HG03196 (cell line): ENCODE measurements at regions not wholly inside any gene's neighbourhood (a gene's known extent, or its start where the extent isn't known, plus 50 kb on each side); places are given as distances from the start of the nearest gene placed in this dataset.
A peak's percentile ranks its signal among the peaks of the same experiment; 100 is the strongest.

Source experiments
- ATAC-seq: cut with Tn5 transposase; IDR thresholded peaks from one replicate; pipeline ENCODE4 v1.9.1; 2021; ENCODE audit not compliant: unreplicated experiment

- no peak for ATAC-seq
Observed at GRCh38 chr6:139485742-139486475, 111.5 kb upstream of the CITED2 start.

- ATAC-seq = no peak
Observed at GRCh38 chr6:139485185-139485584, 110.7 kb upstream of the CITED2 start.

GRCh38 chr6:139483079-139483478 lies 108.6 kb upstream of the CITED2 start:
- no peak for ATAC-seq

GRCh38 chr6:139482287-139482686 lies 107.8 kb upstream of the CITED2 start:
- no peak for ATAC-seq

- no peak for ATAC-seq
Observed at GRCh38 chr6:139480356-139481165, 106.1 kb upstream of the CITED2 start.

GRCh38 chr6:139479433-139480222 lies 105.2 kb upstream of the CITED2 start:
- no peak for ATAC-seq

GRCh38 chr6:139475646-139476045 lies 101.2 kb upstream of the CITED2 start:
- no peak for ATAC-seq

- no peak for ATAC-seq
Observed at GRCh38 chr6:139475241-139475640, 100.8 kb upstream of the CITED2 start.

- ATAC-seq = peak; percentile 53
Observed at GRCh38 chr6:139474145-139475108, 100.0 kb upstream of the CITED2 start.

GRCh38 chr6:139473731-139474130 lies 99.3 kb upstream of the CITED2 start:
- no peak for ATAC-seq

- no peak for ATAC-seq
Observed at GRCh38 chr6:139473231-139473701, 98.8 kb upstream of the CITED2 start.

GRCh38 chr6:139472351-139473015 lies 98.0 kb upstream of the CITED2 start:
- no peak for ATAC-seq

GRCh38 chr6:139470997-139471396 lies 96.5 kb upstream of the CITED2 start:
- no peak for ATAC-seq

GRCh38 chr6:139468178-139468819 lies 93.9 kb upstream of the CITED2 start:
- no peak for ATAC-seq

GRCh38 chr6:139457476-139457875 lies 83.0 kb upstream of the CITED2 start:
- no peak for ATAC-seq

GRCh38 chr6:139452148-139452876 lies 77.9 kb upstream of the CITED2 start:
- ATAC-seq = no peak

GRCh38 chr6:139449611-139450000 lies 75.2 kb upstream of the CITED2 start:
- ATAC-seq = no peak

- ATAC-seq = no peak
Observed at GRCh38 chr6:139448998-139449610, 74.7 kb upstream of the CITED2 start.
